GM12878 (cell line): ENCODE measurements at regions not wholly inside any gene's neighbourhood (a gene's known extent, or its start where the extent isn't known, plus 50 kb on each side); places are given as distances from the start of the nearest gene placed in this dataset.

Experiments used
- EZH2 ChIP-seq: IDR thresholded peaks from 2 replicates; pipeline ENCODE4 v1.6.1; 2012; ENCODE audit warnings: low read depth, mild to moderate bottlenecking, control low read depth, inconsistent platforms, low read length, borderline replicate concordance; ENCODE audit not compliant: control insufficient read depth
- GABPA ChIP-seq: IDR thresholded peaks from 2 replicates; pipeline ENCODE4 v1.6.1; 2014; ENCODE audit warnings: antibody characterized with exemption, low read depth, mild to moderate bottlenecking, inconsistent platforms
- NBN ChIP-seq: fragments of 450-650 bp; IDR thresholded peaks from 2 replicates; pipeline ENCODE4 v1.6.1; 2016
- POLR2A ChIP-seq: IDR thresholded peaks from 2 replicates; pipeline ENCODE4 v1.6.1; 2011; ENCODE audit warnings: low read depth, mild to moderate bottlenecking, low read length
- SP1 ChIP-seq: IDR thresholded peaks from one replicate; pipeline ENCODE4 v1.6.1; 2011; ENCODE audit warnings: low read depth, low read length
- SUPT20H ChIP-seq: IDR thresholded peaks from 2 replicates; pipeline ENCODE4 v1.6.1; 2011; ENCODE audit warnings: low read depth, mild to moderate bottlenecking, low read length, moderate library complexity, borderline replicate concordance; ENCODE audit not compliant: control insufficient read depth
- TCF12 ChIP-seq: IDR thresholded peaks from 2 replicates; pipeline ENCODE4 v1.6.1; 2011; ENCODE audit warnings: low read depth, mild to moderate bottlenecking, low read length
- TF ChIP-seq, protein P1 (sequence below), 3 experiments: IDR thresholded peaks in 2 of 3; conservative IDR thresholded peaks in 1 of 3; 2 replicates each; pipeline ENCODE4 v1.5.1; 2011; ENCODE audit warnings: low read depth in 3 of 3, low read length in 3 of 3, mild to moderate bottlenecking in 3 of 3, control low read depth in 2 of 3, moderate library complexity in 2 of 3, inconsistent platforms in 1 of 3, mixed read lengths in 1 of 3; ENCODE audit not compliant: control insufficient read depth in 2 of 3, insufficient read depth in 1 of 3; ENCODE audit errors: extremely low read depth in 1 of 3
- TF ChIP-seq, protein P2 (sequence below): IDR thresholded peaks from 2 replicates; pipeline ENCODE4 v1.6.1; 2012; ENCODE audit warnings: low read depth, low read length, improper control_type of control experiment
- TF ChIP-seq, protein P3 (sequence below): fragments of 150-350 bp; IDR thresholded peaks from 2 replicates; pipeline ENCODE4 v1.6.1; 2014; ENCODE audit warnings: mild to moderate bottlenecking, low read depth, low read length

DNA sequence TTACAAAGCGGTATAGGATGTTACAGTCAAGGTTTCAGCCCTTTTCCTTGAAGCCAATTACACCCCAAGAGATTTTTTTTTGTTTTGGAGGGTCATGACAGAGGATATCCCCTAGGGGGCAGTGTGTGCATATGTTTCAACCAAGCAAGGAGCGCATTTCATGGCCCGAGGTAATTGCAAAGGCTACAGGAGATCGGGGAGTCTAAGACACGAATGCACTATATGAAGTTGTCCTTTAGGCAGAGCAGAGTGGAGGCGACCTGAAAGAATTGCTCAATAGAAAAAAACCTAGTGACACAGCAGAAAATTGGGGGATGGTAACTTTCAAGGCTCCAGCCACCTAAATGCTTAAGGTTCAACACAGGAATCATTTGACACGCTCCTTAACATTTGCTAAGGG lies 219.8 kb upstream of the PARD3B start:
- TF ChIP-seq, protein P1, sequence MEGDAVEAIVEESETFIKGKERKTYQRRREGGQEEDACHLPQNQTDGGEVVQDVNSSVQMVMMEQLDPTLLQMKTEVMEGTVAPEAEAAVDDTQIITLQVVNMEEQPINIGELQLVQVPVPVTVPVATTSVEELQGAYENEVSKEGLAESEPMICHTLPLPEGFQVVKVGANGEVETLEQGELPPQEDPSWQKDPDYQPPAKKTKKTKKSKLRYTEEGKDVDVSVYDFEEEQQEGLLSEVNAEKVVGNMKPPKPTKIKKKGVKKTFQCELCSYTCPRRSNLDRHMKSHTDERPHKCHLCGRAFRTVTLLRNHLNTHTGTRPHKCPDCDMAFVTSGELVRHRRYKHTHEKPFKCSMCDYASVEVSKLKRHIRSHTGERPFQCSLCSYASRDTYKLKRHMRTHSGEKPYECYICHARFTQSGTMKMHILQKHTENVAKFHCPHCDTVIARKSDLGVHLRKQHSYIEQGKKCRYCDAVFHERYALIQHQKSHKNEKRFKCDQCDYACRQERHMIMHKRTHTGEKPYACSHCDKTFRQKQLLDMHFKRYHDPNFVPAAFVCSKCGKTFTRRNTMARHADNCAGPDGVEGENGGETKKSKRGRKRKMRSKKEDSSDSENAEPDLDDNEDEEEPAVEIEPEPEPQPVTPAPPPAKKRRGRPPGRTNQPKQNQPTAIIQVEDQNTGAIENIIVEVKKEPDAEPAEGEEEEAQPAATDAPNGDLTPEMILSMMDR (IDR thresholded peaks at IDR 0.05 in 2 of 3, conservative IDR thresholded peaks at IDR 0.05 in 1 of 3; ENCODE audit: control insufficient read depth in 2 of 3, extremely low read depth in 1 of 3, insufficient read depth in 1 of 3, low read depth in 3 of 3, low read length in 3 of 3), result peak; percentile 72 to 83 (median 72)
- TF ChIP-seq, protein P2, sequence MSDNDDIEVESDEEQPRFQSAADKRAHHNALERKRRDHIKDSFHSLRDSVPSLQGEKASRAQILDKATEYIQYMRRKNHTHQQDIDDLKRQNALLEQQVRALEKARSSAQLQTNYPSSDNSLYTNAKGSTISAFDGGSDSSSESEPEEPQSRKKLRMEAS, result no peak
- no peak for TF ChIP-seq EZH2
- TF ChIP-seq POLR2A, result no peak
- no peak for TF ChIP-seq TCF12
- TF ChIP-seq GABPA, result no peak
- TF ChIP-seq NBN, result no peak
- TF ChIP-seq SP1, result no peak
- no peak for TF ChIP-seq SUPT20H
- TF ChIP-seq, protein P3, sequence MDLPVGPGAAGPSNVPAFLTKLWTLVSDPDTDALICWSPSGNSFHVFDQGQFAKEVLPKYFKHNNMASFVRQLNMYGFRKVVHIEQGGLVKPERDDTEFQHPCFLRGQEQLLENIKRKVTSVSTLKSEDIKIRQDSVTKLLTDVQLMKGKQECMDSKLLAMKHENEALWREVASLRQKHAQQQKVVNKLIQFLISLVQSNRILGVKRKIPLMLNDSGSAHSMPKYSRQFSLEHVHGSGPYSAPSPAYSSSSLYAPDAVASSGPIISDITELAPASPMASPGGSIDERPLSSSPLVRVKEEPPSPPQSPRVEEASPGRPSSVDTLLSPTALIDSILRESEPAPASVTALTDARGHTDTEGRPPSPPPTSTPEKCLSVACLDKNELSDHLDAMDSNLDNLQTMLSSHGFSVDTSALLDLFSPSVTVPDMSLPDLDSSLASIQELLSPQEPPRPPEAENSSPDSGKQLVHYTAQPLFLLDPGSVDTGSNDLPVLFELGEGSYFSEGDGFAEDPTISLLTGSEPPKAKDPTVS, result no peak
